ENCODE measurements at regions not wholly inside any gene's neighbourhood (a gene's known extent, or its start where the extent isn't known, plus 50 kb on each side); places are given as distances from the start of the nearest gene placed in this dataset.

GRCh38 chr3:154987846-154988245 is 92.3 kb upstream of the MME start:
- H3K27ac ChIP-seq, result no peak overlapping the region
- 60 to 82% (median 73%) methylated on average over 1 of the region's 1 CpG for WGBS, 5 donors
- intact Hi-C loops (cut with DNase I; ENCODE audit: low total_unique reads), result no loop called here
- peaks cover 0 to 10% (median 0%) of the 10 kb centered on the region in 8 donors for H3K9me3 ChIP-seq
- no peak overlapping the region for H3K4me3 ChIP-seq
- DNase-seq, result no peak
- H3K36me3 ChIP-seq, result no peaks in the 10 kb centered on the region
- no peaks in the 10 kb centered on the region for H3K4me1 ChIP-seq
- TF ChIP-seq POLR2A (IDR thresholded peaks at IDR 0.05) (no peak), POLR2AphosphoS5 (IDR thresholded peaks at IDR 0.05) (no peak)
- TF ChIP-seq, protein P1, sequence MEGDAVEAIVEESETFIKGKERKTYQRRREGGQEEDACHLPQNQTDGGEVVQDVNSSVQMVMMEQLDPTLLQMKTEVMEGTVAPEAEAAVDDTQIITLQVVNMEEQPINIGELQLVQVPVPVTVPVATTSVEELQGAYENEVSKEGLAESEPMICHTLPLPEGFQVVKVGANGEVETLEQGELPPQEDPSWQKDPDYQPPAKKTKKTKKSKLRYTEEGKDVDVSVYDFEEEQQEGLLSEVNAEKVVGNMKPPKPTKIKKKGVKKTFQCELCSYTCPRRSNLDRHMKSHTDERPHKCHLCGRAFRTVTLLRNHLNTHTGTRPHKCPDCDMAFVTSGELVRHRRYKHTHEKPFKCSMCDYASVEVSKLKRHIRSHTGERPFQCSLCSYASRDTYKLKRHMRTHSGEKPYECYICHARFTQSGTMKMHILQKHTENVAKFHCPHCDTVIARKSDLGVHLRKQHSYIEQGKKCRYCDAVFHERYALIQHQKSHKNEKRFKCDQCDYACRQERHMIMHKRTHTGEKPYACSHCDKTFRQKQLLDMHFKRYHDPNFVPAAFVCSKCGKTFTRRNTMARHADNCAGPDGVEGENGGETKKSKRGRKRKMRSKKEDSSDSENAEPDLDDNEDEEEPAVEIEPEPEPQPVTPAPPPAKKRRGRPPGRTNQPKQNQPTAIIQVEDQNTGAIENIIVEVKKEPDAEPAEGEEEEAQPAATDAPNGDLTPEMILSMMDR (IDR thresholded peaks at IDR 0.05 in 8 of 11, conservative IDR thresholded peaks at IDR 0.05 in 3 of 11), result no peak
- no peaks in the 10 kb centered on the region for H3K27me3 ChIP-seq (replicated peaks in 1 of 7)

- Histone ChIP-seq H3K4me3 (no peak overlapping the region), H3K4me1 (peaks cover 0 to 6% (median 0%) of the 10 kb centered on the region in 6 donors), H3K27ac (no peak overlapping the region), H3K27me3 (replicated peaks in 1 of 7) (no peaks in the 10 kb centered on the region), H3K9me3 (peaks cover 0 to 5% (median 0%) of the 10 kb centered on the region in 8 donors), H3K36me3 (no peaks in the 10 kb centered on the region)
- TF ChIP-seq, protein P1 (IDR thresholded peaks at IDR 0.05 in 8 of 11, conservative IDR thresholded peaks at IDR 0.05 in 3 of 11), result no peak
- TF ChIP-seq POLR2AphosphoS5 (IDR thresholded peaks at IDR 0.05), result no peak
- TF ChIP-seq POLR2A (IDR thresholded peaks at IDR 0.05), result no peak
- 76 to 90% (median 82%) methylated on average over 1 of the region's 1 CpG for WGBS, 5 donors
- intact Hi-C loops (cut with DNase I; ENCODE audit: low total_unique reads), result no loop called here
- DNase-seq, result no peak
These were observed 98.5 kb upstream of the MME start for GRCh38 chr3:154981664-154982063.

GRCh38 chr3:154981201-154981600 is 98.9 kb upstream of the MME start:
- Histone ChIP-seq H3K9me3 (peaks cover 0 to 4% (median 0%) of the 10 kb centered on the region in 8 donors), H3K27me3 (replicated peaks in 1 of 7) (no peaks in the 10 kb centered on the region), H3K36me3 (no peaks in the 10 kb centered on the region), H3K4me3 (no peak overlapping the region), H3K27ac (no peak overlapping the region), H3K4me1 (peaks cover 0 to 6% (median 0%) of the 10 kb centered on the region in 6 donors)
- no peak for DNase-seq
- TF ChIP-seq POLR2A (IDR thresholded peaks at IDR 0.05) (no peak), POLR2AphosphoS5 (IDR thresholded peaks at IDR 0.05) (no peak)
- TF ChIP-seq, protein P1 (IDR thresholded peaks at IDR 0.05 in 8 of 11, conservative IDR thresholded peaks at IDR 0.05 in 3 of 11), result no peak
- intact Hi-C loops (cut with DNase I; ENCODE audit: low total_unique reads), result no loop called here

DNA sequence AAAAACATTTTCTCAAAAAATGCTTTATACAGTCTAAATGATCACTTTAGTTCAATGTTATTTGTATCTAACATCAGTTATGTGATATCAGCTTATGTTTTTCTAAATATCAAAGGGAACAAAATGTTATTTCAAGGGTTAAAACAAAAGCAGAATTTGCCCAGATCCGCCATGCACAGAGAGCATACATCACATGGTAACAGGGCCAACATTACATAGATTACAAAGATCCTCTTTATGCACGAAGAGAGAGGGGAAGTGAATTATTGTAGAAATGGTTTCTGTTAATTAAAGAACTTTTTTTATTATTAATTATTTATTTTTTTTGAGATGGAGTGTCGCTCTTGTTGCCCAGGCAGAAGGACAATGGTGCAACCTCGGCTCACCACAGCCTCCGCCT is 100.8 kb upstream of the MME start:
- Histone ChIP-seq H3K9me3 (no peaks in the 10 kb centered on the region), H3K36me3 (no peaks in the 10 kb centered on the region), H3K4me3 (no peak overlapping the region), H3K27me3 (replicated peaks in 1 of 7) (no peaks in the 10 kb centered on the region), H3K4me1 (peaks cover 0 to 6% (median 0%) of the 10 kb centered on the region in 6 donors), H3K27ac (no peak overlapping the region)
- WGBS, 5 donors, result 75 to 82% (median 81%) methylated on average over 5 of the region's 5 CpGs
- TF ChIP-seq, protein P1 (IDR thresholded peaks at IDR 0.05 in 8 of 11, conservative IDR thresholded peaks at IDR 0.05 in 3 of 11), result no peak
- TF ChIP-seq POLR2AphosphoS5 (IDR thresholded peaks at IDR 0.05) (no peak), POLR2A (IDR thresholded peaks at IDR 0.05) (no peak)
- intact Hi-C loops (cut with DNase I; ENCODE audit: low total_unique reads), result no loop called here
- DNase-seq, result peak; percentile 12

Measured in spleen (tissue), 11 donors.